ENCODE measurements at regions not wholly inside any gene's neighbourhood (a gene's known extent, or its start where the extent isn't known, plus 50 kb on each side); places are given as distances from the start of the nearest gene placed in this dataset.

DNA sequence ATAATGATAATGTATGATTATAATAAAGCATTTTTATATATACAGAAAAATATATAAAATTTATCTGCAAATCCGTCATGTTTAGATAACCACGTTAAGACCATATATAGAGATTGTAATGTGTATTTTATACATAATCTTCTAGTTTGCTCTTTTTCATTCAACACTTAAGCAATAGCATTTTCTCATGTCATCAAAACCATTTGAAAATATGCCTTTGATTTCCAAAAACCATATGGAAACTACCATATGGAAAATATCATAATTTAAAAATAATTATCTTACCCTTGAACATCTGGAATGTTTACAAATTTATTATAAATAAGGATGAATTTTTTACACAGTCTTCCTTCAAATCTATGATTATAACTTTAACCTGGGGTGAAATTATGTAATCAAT lies 250.4 kb upstream of the NPSR1 start:
- ChIA-PET POLR2A (ENCODE audit: partially characterized antibody) (no interaction called here), CTCF (ENCODE audit: partially characterized antibody) (no interaction called here)
- no peak overlapping the region for H3K4ac ChIP-seq (replicated peaks; ENCODE audit: insufficient read length, low read depth, low read length)
- no peak overlapping the region for H3K23ac ChIP-seq (ENCODE audit: insufficient read length)
- FAIRE-seq (no peak), DNase-seq (ENCODE audit: low read depth in 1 of 2, low spot score in 2 of 2) (no peak)
- WGBS, 2 experiments (ENCODE audit: extremely low coverage in 1 of 2, insufficient coverage in 1 of 2, insufficient read length in 1 of 2, insufficient replicate concordance in 2 of 2, low coverage in 1 of 2, low lambda C conversion rate in 2 of 2, missing lambda C conversion rate in 1 of 2), result 96% methylated on average over 2 of the region's 2 CpGs; no CpG with 5 or more reads in 1 of the 2 experiments
- H3K4me2 ChIP-seq (ENCODE audit: insufficient read depth in 1 of 2, low read depth in 2 of 2, low read length in 2 of 2), result no peak overlapping the region
- no peaks in the 10 kb centered on the region; a peak in 1 of 7 replicates for H3K4me1 ChIP-seq (replicated peaks in 1 of 4; ENCODE audit: control insufficient read depth in 3 of 4, insufficient read depth in 4 of 4, low read length in 3 of 4)
- H3K79me2 ChIP-seq (ENCODE audit: control insufficient read depth in 1 of 2, insufficient read depth in 2 of 2, low read length in 2 of 2), result no peaks in the 10 kb centered on the region
- no peak overlapping the region for H3K9ac ChIP-seq (replicated peaks in 1 of 4; ENCODE audit: extremely low read depth in 1 of 4, low read depth in 3 of 4, low read length in 3 of 4)
- no peak overlapping the region for H3K27ac ChIP-seq (ENCODE audit: low read depth, low read length)
- H4K20me1 ChIP-seq (replicated peaks in 1 of 2; ENCODE audit: control insufficient read depth in 1 of 2, insufficient read depth in 2 of 2, low read length in 2 of 2), result no peaks in the 10 kb centered on the region
- H2AFZ ChIP-seq (ENCODE audit: low read length), result no peak overlapping the region
- H3K4me3 ChIP-seq (ENCODE audit: extremely low read depth in 1 of 4, insufficient read depth in 2 of 4, low read depth in 3 of 4, low read length in 4 of 4), result no peak overlapping the region
- no peaks in the 10 kb centered on the region for H3K27me3 ChIP-seq (replicated peaks in 1 of 4; ENCODE audit: control insufficient read depth in 3 of 4, extremely low read depth in 1 of 4, insufficient read depth in 3 of 4, low read length in 3 of 4)
- no peaks in the 10 kb centered on the region for H3K9me3 ChIP-seq (ENCODE audit: insufficient read depth in 2 of 2, low read depth in 1 of 2, low read length in 1 of 2)
- no peaks in the 10 kb centered on the region for H3K79me1 ChIP-seq (ENCODE audit: low read depth, low read length)
- no peak overlapping the region for H4K5ac ChIP-seq (ENCODE audit: insufficient read length, low read depth, low read length)
- H4K8ac ChIP-seq (ENCODE audit: extremely low read depth, insufficient read depth, low read length), result no peak overlapping the region
- no peaks in the 10 kb centered on the region for H3K36me3 ChIP-seq (ENCODE audit: control insufficient read depth in 2 of 4, insufficient read depth in 4 of 4, low read length in 3 of 4)
- H3K56ac ChIP-seq (replicated peaks; ENCODE audit: insufficient read length, low read depth, low read length), result no peak overlapping the region
- no peak overlapping the region for H2BK20ac ChIP-seq (ENCODE audit: low read length)
- no peak overlapping the region for H2BK15ac ChIP-seq (ENCODE audit: low read length)
- no peak overlapping the region for H2AK5ac ChIP-seq (ENCODE audit: low read depth, low read length)
- H2BK12ac ChIP-seq (ENCODE audit: low read depth, low read length), result no peak overlapping the region
- H2BK5ac ChIP-seq (ENCODE audit: low read depth, low read length), result no peak overlapping the region
- H2BK120ac ChIP-seq (replicated peaks; ENCODE audit: low read depth, low read length), result no peak overlapping the region
- H3K14ac ChIP-seq (ENCODE audit: insufficient read length), result no peak overlapping the region
- no peak overlapping the region for H3K18ac ChIP-seq (ENCODE audit: extremely low read depth, low read length)
- no peaks in the 10 kb centered on the region for H3K23me2 ChIP-seq (ENCODE audit: low read depth, low read length)
- no peak overlapping the region for H4K91ac ChIP-seq (replicated peaks; ENCODE audit: insufficient read length, low read length)
- TF ChIP-seq RNF2 (IDR thresholded peaks at IDR 0.05; ENCODE audit: borderline replicate concordance, low read depth, low read length, missing control alignments, poor library complexity, severe bottlenecking), result no peak
- TF ChIP-seq, protein P1, sequence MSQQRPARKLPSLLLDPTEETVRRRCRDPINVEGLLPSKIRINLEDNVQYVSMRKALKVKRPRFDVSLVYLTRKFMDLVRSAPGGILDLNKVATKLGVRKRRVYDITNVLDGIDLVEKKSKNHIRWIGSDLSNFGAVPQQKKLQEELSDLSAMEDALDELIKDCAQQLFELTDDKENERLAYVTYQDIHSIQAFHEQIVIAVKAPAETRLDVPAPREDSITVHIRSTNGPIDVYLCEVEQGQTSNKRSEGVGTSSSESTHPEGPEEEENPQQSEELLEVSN (IDR thresholded peaks at IDR 0.05), result no peak
- TF ChIP-seq, protein P2, sequence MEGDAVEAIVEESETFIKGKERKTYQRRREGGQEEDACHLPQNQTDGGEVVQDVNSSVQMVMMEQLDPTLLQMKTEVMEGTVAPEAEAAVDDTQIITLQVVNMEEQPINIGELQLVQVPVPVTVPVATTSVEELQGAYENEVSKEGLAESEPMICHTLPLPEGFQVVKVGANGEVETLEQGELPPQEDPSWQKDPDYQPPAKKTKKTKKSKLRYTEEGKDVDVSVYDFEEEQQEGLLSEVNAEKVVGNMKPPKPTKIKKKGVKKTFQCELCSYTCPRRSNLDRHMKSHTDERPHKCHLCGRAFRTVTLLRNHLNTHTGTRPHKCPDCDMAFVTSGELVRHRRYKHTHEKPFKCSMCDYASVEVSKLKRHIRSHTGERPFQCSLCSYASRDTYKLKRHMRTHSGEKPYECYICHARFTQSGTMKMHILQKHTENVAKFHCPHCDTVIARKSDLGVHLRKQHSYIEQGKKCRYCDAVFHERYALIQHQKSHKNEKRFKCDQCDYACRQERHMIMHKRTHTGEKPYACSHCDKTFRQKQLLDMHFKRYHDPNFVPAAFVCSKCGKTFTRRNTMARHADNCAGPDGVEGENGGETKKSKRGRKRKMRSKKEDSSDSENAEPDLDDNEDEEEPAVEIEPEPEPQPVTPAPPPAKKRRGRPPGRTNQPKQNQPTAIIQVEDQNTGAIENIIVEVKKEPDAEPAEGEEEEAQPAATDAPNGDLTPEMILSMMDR (IDR thresholded peaks at IDR 0.05; ENCODE audit: control extremely low read depth in 1 of 3, insufficient read depth in 1 of 3, low read depth in 1 of 3, low read length in 3 of 3), result no peak
- TF ChIP-seq CHD2 (IDR thresholded peaks at IDR 0.05; ENCODE audit: low read length), result no peak
- TF ChIP-seq TAF7 (optimal IDR thresholded peaks at IDR 0.05; ENCODE audit: borderline replicate concordance, low read depth, low read length), result no peak
- TF ChIP-seq HDAC6 (IDR thresholded peaks at IDR 0.05; ENCODE audit: low read depth, low read length), result no peak
- no peak for TF ChIP-seq CBX8 (IDR thresholded peaks at IDR 0.05; ENCODE audit: borderline replicate concordance, low read depth, low read length)
- TF ChIP-seq, protein P3, sequence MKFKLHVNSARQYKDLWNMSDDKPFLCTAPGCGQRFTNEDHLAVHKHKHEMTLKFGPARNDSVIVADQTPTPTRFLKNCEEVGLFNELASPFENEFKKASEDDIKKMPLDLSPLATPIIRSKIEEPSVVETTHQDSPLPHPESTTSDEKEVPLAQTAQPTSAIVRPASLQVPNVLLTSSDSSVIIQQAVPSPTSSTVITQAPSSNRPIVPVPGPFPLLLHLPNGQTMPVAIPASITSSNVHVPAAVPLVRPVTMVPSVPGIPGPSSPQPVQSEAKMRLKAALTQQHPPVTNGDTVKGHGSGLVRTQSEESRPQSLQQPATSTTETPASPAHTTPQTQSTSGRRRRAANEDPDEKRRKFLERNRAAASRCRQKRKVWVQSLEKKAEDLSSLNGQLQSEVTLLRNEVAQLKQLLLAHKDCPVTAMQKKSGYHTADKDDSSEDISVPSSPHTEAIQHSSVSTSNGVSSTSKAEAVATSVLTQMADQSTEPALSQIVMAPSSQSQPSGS (IDR thresholded peaks at IDR 0.05; ENCODE audit: low read length), result no peak
- no peak for TF ChIP-seq TBP (IDR thresholded peaks at IDR 0.05; ENCODE audit: low read depth, low read length)
- TF ChIP-seq TCF12 (IDR thresholded peaks at IDR 0.05; ENCODE audit: low read depth, low read length), result no peak

Measured in H1 (cell line).